Stimulated activated CD8-positive, alpha-beta memory T cell treated with anti-CD3 and anti-CD28 coated beads, Interleukin-4, amount 100 ng/mL, for 1 hour (primary cell): ENCODE measurements at regions not wholly inside any gene's neighbourhood (a gene's known extent, or its start where the extent isn't known, plus 50 kb on each side); places are given as distances from the start of the nearest gene placed in this dataset.

ENCODE experiments used
- DNase-seq, 2 donors: peaks; one replicate each; pipeline ENCODE4 v3.0.0-alpha.2; 2020; ENCODE audit warnings: low read depth in 2 of 2, low spot score in 1 of 2

GRCh38 chr18:57991552-57991951 is 52.5 kb upstream of the NEDD4L start:
- no peak for DNase-seq

GRCh38 chr18:57989536-57989935 is 54.5 kb upstream of the NEDD4L start:
- DNase-seq: no peak

DNA sequence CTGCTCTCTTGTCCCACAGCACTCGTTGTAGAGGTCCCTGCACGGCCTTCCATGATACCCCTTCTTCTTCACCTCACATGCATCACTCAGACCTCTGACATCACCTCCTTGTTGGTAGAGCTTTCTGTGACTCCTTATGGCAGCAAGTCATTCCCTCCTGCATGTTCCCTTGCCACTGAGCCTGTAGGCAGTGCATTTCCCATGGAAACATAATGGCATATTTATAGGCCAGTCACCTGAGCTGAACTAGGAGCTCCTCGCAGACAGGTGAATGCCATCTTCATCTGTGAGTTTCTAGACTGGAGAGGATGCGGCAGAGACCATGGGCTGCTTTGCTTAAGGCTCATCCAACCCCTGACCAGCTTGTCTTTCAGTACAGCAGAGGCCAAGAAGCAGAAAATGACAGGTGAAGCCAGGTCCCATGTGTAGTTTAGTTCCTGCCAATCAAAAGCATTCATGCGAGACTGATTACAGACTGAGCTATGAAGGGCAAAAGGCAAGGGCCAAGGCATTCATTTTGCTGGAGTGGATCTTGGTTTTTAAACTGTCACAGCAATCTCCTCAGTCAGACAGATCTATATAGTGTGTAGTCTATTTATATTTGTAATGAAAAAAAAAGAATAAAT is 59.4 kb upstream of the NEDD4L start:
- no peak for DNase-seq

DNA sequence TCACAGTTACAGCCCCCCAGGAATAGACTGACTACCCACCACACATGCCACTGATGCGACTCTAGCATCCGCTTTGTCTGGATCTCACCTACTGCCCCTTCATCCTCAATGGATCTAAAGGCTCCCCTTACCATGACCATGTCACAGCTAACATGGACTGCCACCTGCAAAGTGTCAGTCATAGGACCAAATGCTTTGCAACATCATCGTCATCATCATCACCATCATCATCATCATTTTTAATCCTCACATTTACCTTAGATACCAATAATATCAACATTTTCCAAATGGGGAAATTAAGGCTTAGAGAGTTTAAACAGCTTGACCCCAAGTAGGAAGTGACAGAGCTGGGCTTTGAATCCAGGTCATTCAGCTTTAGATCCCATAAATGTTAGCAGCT is 60.1 kb upstream of the NEDD4L start:
- DNase-seq: no peak

- DNase-seq: no peak
These were observed 60.6 kb upstream of the NEDD4L start for GRCh38 chr18:57983472-57983871.

- DNase-seq: no peak
These were observed 61.5 kb upstream of the NEDD4L start for GRCh38 chr18:57982372-57983021.

DNA sequence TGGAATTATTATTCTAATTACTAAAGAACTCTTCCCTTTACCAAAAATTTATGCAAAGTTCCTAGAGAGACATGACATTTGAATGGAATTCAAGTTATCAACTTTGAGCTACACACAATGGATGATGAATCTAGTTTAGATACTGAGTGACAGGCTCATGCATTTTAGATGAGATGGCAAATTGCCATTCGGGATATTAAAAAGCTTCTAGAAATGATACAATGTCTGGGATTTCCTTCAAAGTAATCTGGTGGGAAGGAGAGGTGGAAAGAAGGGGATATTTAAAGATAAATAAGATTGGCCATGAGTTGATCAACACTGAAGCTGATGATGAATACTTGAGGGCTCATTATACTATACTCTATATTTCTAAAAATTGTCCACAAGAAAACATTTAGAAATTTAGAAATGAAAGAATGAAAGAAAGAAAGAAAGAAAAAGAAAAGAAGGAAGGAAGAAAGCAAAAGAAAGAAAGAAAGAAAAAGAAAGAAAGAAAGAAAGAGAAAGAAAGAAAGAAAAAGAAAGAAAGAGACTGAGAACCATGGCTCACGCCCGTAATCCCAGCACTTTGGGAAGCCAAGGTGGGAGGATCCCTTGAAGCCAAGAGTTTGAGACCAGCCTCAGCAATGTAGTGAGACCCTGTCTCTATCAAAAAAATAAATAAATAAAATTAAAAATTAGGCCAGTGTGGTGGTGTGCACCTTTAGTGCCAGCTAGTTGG is 62.6 kb upstream of the NEDD4L start:
- DNase-seq: no peak

DNA sequence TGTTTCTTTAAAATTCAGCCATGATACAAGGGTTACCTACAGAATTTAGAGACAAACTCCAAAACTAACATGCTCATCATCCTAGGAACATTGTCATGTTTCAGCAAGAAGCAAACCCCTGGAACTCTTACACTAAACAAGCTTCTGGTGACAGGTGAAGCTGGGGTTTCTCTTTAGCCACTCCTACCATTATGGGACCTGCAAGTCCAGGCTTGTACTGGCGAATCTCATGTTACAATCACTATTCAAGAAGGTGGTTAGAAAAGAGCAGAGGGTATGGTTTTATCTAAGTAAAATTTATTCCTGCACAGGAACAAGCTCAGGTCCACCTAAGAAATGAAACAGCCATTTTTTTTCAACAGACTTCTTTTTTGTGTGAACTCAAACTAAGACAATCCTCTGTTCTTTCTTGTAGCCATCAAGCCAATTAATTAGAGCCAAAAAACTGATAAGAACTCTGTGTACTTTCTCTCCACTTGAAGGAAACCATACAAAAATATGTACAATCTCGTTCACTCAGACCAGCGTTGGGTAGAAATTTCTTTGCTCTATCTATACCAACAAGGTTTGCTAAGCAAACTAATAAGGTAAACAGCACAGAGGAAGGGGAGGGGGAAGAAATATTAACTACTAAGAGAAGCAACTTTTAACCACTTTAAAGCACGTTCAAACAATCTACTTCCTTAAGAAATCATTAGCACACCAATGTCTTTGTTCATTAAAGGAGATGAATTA is 63.3 kb upstream of the NEDD4L start:
- no peak for DNase-seq

DNA sequence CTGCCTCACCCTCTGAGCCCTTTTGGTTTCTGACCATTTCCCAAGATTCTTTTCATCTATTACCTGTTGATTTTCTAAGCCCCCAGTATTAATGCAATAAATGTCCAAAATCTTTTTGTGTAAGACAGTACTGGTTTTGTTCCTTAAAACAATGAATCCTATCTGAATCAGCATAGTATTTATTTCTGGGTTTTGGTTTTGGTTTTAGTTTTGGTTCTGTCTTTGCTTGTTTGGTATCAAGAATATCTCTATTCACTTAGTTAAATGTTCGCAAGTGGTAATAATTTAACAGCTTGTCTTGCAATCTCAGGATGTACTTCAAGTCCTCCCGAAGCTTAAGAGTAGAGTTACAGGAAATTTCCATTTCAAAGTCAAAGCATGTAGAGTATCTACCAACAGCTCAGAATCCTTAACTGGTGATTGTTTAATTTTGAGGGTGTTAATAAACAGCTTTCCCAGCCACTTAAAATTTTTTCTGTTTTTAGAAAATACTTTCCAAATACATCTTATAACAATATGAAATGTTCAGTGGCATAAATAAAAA is 67.7 kb upstream of the NEDD4L start:
- no peak for DNase-seq

DNA sequence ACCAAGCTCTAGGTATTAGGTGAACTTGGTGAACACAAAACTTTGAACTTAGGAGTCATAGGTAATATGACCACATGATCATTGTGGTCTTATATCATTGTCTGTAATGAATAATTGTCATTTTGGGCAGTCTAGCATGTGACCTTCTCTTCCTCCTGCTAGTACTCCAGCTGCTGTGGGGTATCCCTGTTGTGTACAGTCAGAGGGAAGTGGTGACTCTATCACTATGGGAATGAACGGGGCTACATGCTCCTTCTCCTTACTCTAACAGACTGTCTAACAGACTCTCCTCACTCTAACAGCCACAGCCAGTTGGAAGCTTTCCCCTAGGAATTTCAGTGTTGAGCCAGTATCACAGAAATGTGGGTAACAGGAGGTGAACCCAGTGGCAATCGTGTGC is 68.2 kb upstream of the NEDD4L start:
- no peak for DNase-seq

GRCh38 chr18:57974585-57975265 is 69.3 kb upstream of the NEDD4L start:
- DNase-seq: no peak

- no peak for DNase-seq
These were observed 70.1 kb upstream of the NEDD4L start for GRCh38 chr18:57973889-57974288.

GRCh38 chr18:57970356-57971095 is 73.5 kb upstream of the NEDD4L start:
- no peak for DNase-seq

- DNase-seq: no peak
These were observed 74.2 kb upstream of the NEDD4L start for GRCh38 chr18:57969824-57970223.

- DNase-seq: no peak
These were observed 78.8 kb upstream of the NEDD4L start for GRCh38 chr18:57965246-57965645.

- no peak for DNase-seq
These were observed 82.0 kb upstream of the NEDD4L start for GRCh38 chr18:57961876-57962505.

- DNase-seq: no peak
These were observed 82.6 kb upstream of the NEDD4L start for GRCh38 chr18:57961411-57961810.

GRCh38 chr18:57959278-57959677 is 84.7 kb upstream of the NEDD4L start:
- DNase-seq: no peak

DNA sequence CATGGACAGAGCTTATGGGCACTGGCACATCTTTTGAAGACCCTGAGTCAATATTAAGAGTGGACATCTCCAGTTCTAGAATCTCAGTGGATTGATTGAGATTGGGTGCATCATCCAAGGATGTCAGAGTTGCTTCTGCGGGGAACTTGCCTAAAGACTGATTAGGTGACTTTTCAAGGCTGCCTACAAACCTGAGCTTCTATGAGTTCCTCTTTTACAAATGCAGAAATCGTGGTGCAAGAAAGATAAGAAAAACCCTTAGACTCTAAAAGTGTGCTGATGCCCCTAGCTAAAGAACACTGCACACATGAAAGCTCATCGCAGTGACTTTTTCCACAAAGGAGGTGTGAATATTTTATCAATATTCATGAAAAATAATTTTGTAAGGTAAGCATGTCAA is 86.8 kb upstream of the NEDD4L start:
- DNase-seq: no peak

- no peak for DNase-seq
These were observed 87.5 kb upstream of the NEDD4L start for GRCh38 chr18:57956491-57956890.
